ENCODE measurements at regions not wholly inside any gene's neighbourhood (a gene's known extent, or its start where the extent isn't known, plus 50 kb on each side); places are given as distances from the start of the nearest gene placed in this dataset.

DNA sequence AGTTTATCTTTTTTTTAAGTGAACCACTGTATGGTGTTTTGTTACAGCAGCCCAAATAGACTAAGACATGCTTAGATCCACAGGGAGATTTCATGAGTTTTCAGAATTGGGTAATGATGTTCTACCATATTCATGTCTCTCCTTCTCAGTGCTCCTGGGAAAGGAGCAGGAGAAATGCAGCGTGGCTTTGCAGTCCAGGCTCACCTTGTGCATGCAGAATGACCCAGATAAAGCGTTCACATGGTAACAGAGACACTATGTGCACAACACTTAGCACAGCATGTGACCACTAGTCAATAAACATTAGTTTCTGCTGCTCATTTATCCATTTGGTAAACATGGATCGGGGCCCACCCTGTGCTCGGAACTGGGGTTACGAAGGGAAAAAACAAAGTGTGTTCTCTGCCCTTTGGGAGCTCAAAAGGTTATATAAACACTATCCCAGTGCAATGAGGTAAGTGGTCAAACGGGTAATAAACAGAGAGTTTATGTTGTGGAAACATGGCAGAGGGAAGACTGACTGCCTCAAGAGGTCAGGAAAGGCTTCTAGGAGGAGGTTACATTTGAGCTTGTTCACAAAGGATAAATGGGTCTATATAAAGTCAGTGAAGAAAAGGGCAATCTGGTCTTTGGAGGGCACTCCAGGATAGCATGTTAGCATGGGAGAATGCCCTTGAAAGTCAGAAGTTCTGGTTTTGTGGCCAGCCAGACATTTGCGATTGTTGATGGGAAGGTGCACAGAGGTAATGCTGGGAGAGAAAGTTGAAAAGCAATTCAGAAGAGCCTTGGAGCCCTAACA lies 299.2 kb downstream of the TDRD15 start:
- DNase-seq (ENCODE audit: low read depth in 1 of 2, low spot score in 1 of 2) = no peak
- in situ Hi-C loops (cut with HindIII; ENCODE audit: low pct_unique_long_range_greater_than_20kb, low sequenced_read_pairs) = no loop called here
- no peak for TF ChIP-seq JUND (IDR thresholded peaks at IDR 0.05; ENCODE audit: low read depth)

DNA sequence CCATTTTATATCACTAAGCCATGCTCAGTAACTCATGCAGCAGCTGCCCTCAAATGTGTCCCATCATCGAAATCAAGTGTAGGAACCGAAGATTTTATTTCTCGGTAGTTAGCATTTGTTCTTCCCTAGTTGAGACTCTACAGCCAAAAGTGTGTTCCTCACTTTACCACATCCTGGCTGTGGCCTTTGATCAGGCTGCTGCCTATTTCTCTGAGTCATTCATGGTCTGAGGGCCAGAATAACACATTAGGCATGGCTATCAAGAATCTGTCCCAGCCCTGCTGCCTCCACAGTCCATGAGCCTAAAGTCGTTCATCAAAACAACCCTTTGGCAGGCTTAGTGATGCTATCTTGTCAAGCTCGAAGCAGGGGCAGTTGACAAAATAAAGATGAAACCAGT lies 300.1 kb downstream of the TDRD15 start:
- no peak for DNase-seq (ENCODE audit: low read depth in 1 of 2, low spot score in 1 of 2)
- no peak for TF ChIP-seq JUND (IDR thresholded peaks at IDR 0.05; ENCODE audit: low read depth)
- in situ Hi-C loops (cut with HindIII; ENCODE audit: low pct_unique_long_range_greater_than_20kb, low sequenced_read_pairs) = no loop called here

DNA sequence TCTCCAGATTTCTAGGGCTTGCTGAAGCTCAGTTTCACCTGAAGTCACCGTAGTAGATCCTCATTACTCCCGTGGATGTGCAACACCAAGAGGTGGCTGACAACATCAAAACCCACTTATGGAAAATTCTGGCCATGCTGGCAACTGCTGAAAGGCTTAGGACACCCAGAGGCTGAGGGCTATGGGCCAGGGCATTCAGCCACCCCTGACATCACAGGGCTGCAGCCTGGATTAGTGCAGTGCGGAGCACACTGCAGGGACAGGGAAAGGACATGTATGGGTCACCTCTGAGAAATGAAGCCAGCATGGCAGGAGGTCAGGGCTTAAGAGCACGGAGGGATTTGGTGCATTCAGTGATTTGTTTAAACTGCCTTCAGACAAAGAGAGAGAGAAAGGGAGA lies 300.6 kb downstream of the TDRD15 start:
- in situ Hi-C loops (cut with HindIII; ENCODE audit: low pct_unique_long_range_greater_than_20kb, low sequenced_read_pairs) = no loop called here
- no peak for TF ChIP-seq JUND (IDR thresholded peaks at IDR 0.05; ENCODE audit: low read depth)
- no peak for DNase-seq (ENCODE audit: low read depth in 1 of 2, low spot score in 1 of 2)

DNA sequence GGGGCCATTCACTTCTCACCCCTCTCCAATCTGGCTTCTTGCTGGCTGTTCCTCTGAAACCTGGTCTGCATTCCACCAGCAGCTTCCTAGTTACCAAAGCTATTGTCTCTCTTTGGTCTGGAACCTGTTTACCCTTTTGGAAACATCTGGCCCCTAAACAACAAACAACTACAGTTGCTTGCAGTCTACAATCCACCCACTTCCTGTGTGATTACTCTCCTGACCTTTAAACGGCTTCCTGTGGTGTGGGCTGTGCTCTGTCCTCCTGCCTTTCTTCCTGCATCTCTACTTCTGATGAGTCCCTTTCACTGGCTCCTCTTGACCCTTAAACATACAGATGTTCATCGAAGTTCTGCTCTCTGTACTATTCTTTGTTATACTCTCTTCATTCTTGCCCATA lies 303.8 kb downstream of the TDRD15 start:
- in situ Hi-C loops (cut with HindIII; ENCODE audit: low pct_unique_long_range_greater_than_20kb, low sequenced_read_pairs) = no loop called here
- TF ChIP-seq JUND (IDR thresholded peaks at IDR 0.05; ENCODE audit: low read depth) = no peak
- DNase-seq (ENCODE audit: low read depth in 1 of 2, low spot score in 1 of 2) = no peak

DNA sequence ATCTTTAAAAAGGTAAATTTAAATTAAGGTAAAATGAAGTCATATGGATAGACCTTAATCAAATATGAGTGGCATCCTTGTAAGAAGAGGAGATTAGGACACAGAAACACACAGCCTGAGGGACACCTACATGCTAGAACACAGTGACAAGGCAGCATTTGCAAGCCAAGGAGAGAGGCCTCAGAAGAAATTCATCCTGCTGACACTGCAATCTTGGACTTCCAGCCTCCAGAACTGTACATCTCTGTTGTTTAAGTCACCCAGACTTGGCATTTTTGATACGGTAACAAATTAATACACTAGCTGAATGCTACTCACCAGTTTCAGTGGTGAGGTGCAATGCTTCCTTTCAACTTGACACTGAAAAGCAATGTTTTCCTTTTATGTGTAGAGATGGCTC lies 305.0 kb downstream of the TDRD15 start:
- DNase-seq (ENCODE audit: low read depth in 1 of 2, low spot score in 1 of 2) = no peak
- in situ Hi-C loops (cut with HindIII; ENCODE audit: low pct_unique_long_range_greater_than_20kb, low sequenced_read_pairs) = no loop called here
- TF ChIP-seq JUND (IDR thresholded peaks at IDR 0.05; ENCODE audit: low read depth) = no peak

DNA sequence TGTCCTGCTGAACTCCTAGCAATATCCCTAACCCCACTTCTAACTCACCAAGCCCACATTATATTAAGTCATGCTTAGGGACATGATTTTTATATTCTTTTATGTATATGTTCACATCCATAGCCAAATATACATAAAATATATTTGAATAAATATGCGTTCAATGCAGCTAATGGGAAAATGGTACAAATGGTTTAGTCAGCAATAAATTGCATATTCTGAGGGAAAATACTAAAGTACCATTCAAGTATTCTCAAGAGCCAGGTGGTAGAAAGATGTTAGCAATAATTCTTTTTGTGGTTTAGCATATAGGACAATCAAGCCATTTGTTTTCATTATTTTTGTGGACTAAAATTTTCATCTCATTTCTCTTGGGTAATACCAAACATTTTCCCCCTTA lies 306.0 kb downstream of the TDRD15 start:
- DNase-seq (ENCODE audit: low read depth in 1 of 2, low spot score in 1 of 2) = no peak
- in situ Hi-C loops (cut with HindIII; ENCODE audit: low pct_unique_long_range_greater_than_20kb, low sequenced_read_pairs) = no loop called here
- no peak for TF ChIP-seq JUND (IDR thresholded peaks at IDR 0.05; ENCODE audit: low read depth)

DNA sequence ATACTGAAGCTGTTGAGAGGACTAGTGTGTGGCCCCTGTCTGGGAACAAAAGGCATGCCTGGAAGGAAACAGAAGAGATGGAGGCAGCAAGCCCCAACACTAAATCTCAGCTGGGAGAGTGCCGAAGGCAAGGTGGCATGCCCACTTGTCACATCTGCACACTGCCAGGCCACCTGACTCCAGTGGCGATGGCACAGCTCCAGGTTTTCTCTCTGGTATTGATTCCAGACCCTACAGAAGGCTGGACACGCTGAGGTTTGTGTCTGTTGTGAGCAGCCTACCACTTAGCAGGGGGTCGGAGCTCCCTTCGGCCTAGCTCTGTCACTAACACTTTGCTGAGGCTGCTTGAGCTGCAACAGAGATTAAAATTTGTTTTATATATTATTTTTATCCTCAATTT lies 307.3 kb downstream of the TDRD15 start:
- TF ChIP-seq JUND (IDR thresholded peaks at IDR 0.05; ENCODE audit: low read depth) = no peak
- in situ Hi-C loops (cut with HindIII; ENCODE audit: low pct_unique_long_range_greater_than_20kb, low sequenced_read_pairs) = no loop called here
- no peak for DNase-seq (ENCODE audit: low read depth in 1 of 2, low spot score in 1 of 2)

DNA sequence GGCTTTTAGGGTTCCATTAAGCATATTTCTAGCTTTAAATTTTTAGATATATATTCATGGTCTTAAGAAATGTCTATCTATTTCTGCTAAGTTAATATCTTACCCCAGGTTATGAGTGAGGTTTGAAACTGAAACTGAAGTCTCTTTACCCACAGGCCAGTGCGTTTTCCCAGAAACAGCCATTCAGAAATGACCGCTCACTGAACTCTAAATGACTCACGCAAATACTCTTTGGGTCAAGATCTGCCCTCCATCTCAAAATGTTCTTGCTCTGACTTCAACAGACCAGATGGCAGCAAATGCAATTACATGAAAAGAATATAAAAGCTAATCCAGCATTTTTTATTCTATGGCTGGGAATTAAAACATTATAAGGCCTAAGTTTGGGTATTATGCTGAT lies 315.2 kb downstream of the TDRD15 start:
- DNase-seq (ENCODE audit: low read depth in 1 of 2, low spot score in 1 of 2) = peak in 1 of 2 experiments; percentile 1
- in situ Hi-C loops (cut with HindIII; ENCODE audit: low pct_unique_long_range_greater_than_20kb, low sequenced_read_pairs) = no loop called here
- no peak for TF ChIP-seq JUND (IDR thresholded peaks at IDR 0.05; ENCODE audit: low read depth)

DNA sequence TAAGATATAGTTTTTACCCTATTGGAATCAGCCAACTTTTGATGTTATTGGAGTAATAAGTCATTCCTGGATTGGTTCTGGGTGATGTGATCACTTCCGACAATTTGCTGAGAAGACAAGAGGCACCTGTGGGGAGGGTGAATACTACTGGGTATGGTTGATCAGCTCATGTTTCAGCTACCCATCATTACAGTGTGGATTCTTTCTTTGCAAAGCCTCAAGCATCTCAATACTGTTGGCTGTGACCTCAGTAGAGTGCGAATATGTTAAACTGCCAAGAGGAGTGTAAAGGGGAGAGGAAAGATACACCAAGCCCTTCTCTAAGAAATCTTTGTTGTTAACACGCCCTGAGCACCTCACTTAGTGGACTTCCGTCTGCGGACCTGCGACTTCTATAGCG lies 317.7 kb downstream of the TDRD15 start:
- no peak for DNase-seq (ENCODE audit: low read depth in 1 of 2, low spot score in 1 of 2)
- in situ Hi-C loops (cut with HindIII; ENCODE audit: low pct_unique_long_range_greater_than_20kb, low sequenced_read_pairs) = no loop called here
- no peak for TF ChIP-seq JUND (IDR thresholded peaks at IDR 0.05; ENCODE audit: low read depth)

DNA sequence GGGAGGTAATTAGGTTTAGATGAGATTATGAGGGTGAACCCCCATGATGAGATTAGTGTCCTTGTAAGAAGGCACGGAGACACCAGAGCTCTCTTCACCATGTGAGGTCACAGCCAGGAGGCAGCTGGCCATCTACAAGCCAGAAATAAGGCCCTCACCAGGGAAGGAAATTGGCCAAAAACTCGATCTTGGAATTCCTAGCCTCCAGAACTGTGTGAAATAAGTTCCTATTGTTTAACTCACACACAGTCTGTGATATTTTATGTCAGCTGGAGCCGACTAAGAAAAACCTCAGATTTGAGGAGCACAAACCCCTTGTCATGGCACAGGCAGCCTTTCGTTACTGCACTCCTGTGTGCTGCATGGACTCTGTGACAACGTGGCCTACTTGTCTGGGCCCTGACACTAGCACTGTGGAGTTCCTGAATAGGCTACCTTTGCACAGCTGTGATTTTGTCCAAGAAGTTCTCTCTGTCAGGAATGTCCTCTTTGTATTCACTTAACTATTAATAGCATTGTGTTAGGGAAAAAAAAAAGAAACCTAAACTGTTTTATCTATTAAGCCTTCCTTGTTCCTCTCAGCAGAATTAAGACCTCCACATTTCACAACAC lies 319.8 kb downstream of the TDRD15 start:
- TF ChIP-seq JUND (IDR thresholded peaks at IDR 0.05; ENCODE audit: low read depth) = no peak
- in situ Hi-C loops (cut with HindIII; ENCODE audit: low pct_unique_long_range_greater_than_20kb, low sequenced_read_pairs) = no loop called here
- no peak for DNase-seq (ENCODE audit: low read depth in 1 of 2, low spot score in 1 of 2)

DNA sequence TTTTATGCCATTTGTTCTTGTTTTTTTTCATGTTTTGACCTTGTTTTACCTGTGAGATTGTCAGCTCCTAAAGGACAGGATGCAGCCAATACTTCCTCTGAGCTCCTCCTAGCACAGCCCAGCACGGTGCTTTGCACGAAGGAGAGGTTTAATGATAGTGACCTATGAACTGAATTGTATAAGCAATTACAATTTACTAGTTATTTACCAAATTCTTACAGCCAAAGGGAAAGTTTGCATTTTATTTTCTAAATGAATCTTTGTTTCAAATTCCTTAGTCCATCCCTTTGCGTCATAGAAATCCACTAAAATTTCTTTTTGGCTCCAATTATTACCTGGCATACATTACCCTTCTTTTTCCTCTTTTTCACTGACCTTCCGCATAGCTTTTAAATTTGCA lies 326.1 kb downstream of the TDRD15 start:
- no peak for DNase-seq (ENCODE audit: low read depth in 1 of 2, low spot score in 1 of 2)
- no peak for TF ChIP-seq JUND (IDR thresholded peaks at IDR 0.05; ENCODE audit: low read depth)
- in situ Hi-C loops (cut with HindIII; ENCODE audit: low pct_unique_long_range_greater_than_20kb, low sequenced_read_pairs) = no loop called here

DNA sequence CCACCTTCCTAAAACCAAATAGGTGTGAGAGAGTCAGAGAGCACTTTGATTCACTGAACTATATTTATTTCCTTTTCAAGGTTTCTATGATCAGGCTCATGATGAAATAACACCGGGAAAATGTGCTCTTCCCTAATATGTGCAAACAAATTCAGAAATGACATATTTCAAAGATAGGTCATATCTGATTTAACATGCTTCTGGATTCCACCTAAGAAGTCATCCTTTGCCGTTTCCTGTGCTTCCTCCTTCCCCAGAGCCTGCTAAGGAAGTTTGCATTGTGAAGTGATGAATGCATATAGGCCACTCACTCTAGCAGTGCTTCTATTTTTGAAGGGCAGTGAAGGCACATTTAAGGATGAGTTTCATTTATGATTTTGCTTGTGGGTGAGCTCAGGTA lies 327.6 kb downstream of the TDRD15 start:
- no peak for DNase-seq (ENCODE audit: low read depth in 1 of 2, low spot score in 1 of 2)
- TF ChIP-seq JUND (IDR thresholded peaks at IDR 0.05; ENCODE audit: low read depth) = no peak
- in situ Hi-C loops (cut with HindIII; ENCODE audit: low pct_unique_long_range_greater_than_20kb, low sequenced_read_pairs) = no loop called here

DNA sequence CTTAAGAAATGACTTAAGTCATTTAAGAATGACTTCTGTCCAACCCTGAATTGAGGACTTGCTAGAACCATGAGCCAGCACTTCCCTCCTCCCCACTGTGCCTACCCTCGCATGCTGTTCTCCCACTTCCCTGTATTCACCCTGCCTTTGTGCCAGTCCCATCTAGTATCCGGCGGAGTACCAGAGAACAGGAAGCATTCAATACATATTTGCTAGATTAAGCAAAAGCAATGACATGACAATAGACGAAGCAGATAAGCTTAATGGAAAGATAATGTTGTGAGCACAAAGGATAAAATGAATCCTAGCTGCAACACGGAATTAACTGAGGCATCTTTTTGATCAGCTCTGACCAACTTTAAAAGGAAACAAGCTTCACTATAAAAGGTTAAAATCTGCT lies 328.5 kb downstream of the TDRD15 start:
- no peak for TF ChIP-seq JUND (IDR thresholded peaks at IDR 0.05; ENCODE audit: low read depth)
- no peak for DNase-seq (ENCODE audit: low read depth in 1 of 2, low spot score in 1 of 2)
- in situ Hi-C loops (cut with HindIII; ENCODE audit: low pct_unique_long_range_greater_than_20kb, low sequenced_read_pairs) = no loop called here

DNA sequence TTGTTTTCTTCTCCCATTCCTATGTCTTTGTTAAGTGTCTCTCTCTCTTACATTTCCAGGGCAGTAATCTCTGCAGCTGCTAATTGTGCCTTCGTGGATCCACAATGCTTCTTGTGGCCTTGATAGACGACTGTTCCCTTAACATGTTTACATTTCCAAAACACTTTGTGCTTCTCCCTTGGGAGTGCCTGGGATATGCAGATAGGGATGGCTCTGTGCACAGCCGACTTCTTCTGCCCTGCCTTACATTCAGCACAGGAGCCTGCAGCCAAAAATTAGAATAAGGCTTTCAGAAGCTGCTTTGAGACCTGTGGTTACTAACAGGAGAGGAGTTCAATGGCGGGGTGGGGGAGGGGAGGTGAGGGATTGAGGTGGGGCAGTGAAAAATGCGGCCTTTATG lies 328.9 kb downstream of the TDRD15 start:
- TF ChIP-seq JUND (IDR thresholded peaks at IDR 0.05; ENCODE audit: low read depth) = no peak
- in situ Hi-C loops (cut with HindIII; ENCODE audit: low pct_unique_long_range_greater_than_20kb, low sequenced_read_pairs) = no loop called here
- no peak for DNase-seq (ENCODE audit: low read depth in 1 of 2, low spot score in 1 of 2)
